ENCODE measurements at regions not wholly inside any gene's neighbourhood (a gene's known extent, or its start where the extent isn't known, plus 50 kb on each side); places are given as distances from the start of the nearest gene placed in this dataset.

DNA sequence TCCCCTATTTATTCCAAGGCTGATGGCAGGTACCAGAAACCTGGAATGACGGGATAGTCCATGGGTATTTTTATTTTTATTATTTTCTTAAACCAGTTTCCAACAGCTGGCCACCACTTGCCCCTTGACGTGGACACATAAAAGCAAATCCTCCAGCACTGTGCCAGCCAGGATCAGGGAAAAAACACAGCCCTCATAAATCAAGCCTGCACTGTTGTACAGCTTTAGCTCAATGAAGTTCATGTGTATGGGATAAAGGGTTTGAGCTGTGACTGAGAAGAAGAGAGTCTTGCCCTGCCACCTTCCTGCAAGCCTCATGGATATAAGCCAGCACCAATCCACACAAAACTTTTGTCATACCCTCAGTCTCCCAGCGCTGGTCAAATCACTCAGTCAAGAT is 303.8 kb upstream of the SPAG17 start:
- TF ChIP-seq, protein P1, sequence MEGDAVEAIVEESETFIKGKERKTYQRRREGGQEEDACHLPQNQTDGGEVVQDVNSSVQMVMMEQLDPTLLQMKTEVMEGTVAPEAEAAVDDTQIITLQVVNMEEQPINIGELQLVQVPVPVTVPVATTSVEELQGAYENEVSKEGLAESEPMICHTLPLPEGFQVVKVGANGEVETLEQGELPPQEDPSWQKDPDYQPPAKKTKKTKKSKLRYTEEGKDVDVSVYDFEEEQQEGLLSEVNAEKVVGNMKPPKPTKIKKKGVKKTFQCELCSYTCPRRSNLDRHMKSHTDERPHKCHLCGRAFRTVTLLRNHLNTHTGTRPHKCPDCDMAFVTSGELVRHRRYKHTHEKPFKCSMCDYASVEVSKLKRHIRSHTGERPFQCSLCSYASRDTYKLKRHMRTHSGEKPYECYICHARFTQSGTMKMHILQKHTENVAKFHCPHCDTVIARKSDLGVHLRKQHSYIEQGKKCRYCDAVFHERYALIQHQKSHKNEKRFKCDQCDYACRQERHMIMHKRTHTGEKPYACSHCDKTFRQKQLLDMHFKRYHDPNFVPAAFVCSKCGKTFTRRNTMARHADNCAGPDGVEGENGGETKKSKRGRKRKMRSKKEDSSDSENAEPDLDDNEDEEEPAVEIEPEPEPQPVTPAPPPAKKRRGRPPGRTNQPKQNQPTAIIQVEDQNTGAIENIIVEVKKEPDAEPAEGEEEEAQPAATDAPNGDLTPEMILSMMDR (IDR thresholded peaks at IDR 0.05; ENCODE audit: low read depth, low read length) = no peak
- TF ChIP-seq MAX (IDR thresholded peaks at IDR 0.05; ENCODE audit: low read depth, low read length) = no peak
- TF ChIP-seq MYC (IDR thresholded peaks at IDR 0.05; ENCODE audit: low read depth, low read length) = no peak
- TF ChIP-seq POLR2A (IDR thresholded peaks at IDR 0.05; ENCODE audit: extremely low read depth, insufficient read length) = no peak
- no peak for DNase-seq (ENCODE audit: low read depth)
- H3K4me3 ChIP-seq (ENCODE audit: low read depth, low read length) = no peak overlapping the region

- no peak overlapping the region for H3K4me3 ChIP-seq (ENCODE audit: low read depth, low read length)
- TF ChIP-seq MAX (IDR thresholded peaks at IDR 0.05; ENCODE audit: low read depth, low read length) (no peak), MYC (IDR thresholded peaks at IDR 0.05; ENCODE audit: low read depth, low read length) (no peak), POLR2A (IDR thresholded peaks at IDR 0.05; ENCODE audit: extremely low read depth, insufficient read length) (no peak)
- TF ChIP-seq, protein P1 (IDR thresholded peaks at IDR 0.05; ENCODE audit: low read depth, low read length) = no peak
- DNase-seq (ENCODE audit: low read depth) = no peak
Measured at GRCh38 chr1:118487932-118488331, 302.9 kb upstream of the SPAG17 start.

- no peak overlapping the region for H3K4me3 ChIP-seq (ENCODE audit: low read depth, low read length)
- no peak for DNase-seq (ENCODE audit: low read depth)
- TF ChIP-seq, protein P1 (IDR thresholded peaks at IDR 0.05; ENCODE audit: low read depth, low read length) = no peak
- TF ChIP-seq MAX (IDR thresholded peaks at IDR 0.05; ENCODE audit: low read depth, low read length) (no peak), MYC (IDR thresholded peaks at IDR 0.05; ENCODE audit: low read depth, low read length) (no peak), POLR2A (IDR thresholded peaks at IDR 0.05; ENCODE audit: extremely low read depth, insufficient read length) (no peak)
Measured at GRCh38 chr1:118487091-118487490, 302.1 kb upstream of the SPAG17 start.

- H3K4me3 ChIP-seq (ENCODE audit: low read depth, low read length) = no peak overlapping the region
- no peak for TF ChIP-seq POLR2A (IDR thresholded peaks at IDR 0.05; ENCODE audit: extremely low read depth, insufficient read length)
- TF ChIP-seq MYC (IDR thresholded peaks at IDR 0.05; ENCODE audit: low read depth, low read length) = no peak
- no peak for TF ChIP-seq MAX (IDR thresholded peaks at IDR 0.05; ENCODE audit: low read depth, low read length)
- TF ChIP-seq, protein P1 (IDR thresholded peaks at IDR 0.05; ENCODE audit: low read depth, low read length) = no peak
- DNase-seq (ENCODE audit: low read depth) = no peak
Measured at GRCh38 chr1:118486199-118486598, 301.2 kb upstream of the SPAG17 start.

DNA sequence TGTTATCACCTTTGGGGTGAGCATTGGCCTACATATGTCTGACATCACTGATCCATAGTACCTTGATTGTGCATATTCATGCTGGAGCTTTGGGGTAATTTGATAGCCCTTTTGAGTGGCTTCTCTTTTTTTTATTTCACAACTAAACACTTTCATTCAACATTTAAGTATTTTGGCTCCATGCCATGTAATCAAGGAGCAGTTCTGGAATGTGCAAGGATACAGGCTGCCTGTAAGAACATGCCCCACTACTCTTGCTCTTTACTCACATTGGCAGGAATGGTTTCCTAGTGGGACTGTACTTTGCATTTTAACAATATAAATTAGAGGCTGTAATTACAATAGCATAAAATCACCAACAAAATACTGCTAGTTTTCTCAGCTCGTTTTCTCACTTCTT is 300.7 kb upstream of the SPAG17 start:
- H3K4me3 ChIP-seq (ENCODE audit: low read depth, low read length) = no peak overlapping the region
- TF ChIP-seq POLR2A (IDR thresholded peaks at IDR 0.05; ENCODE audit: extremely low read depth, insufficient read length) (no peak), MAX (IDR thresholded peaks at IDR 0.05; ENCODE audit: low read depth, low read length) (no peak), MYC (IDR thresholded peaks at IDR 0.05; ENCODE audit: low read depth, low read length) (no peak)
- TF ChIP-seq, protein P1 (IDR thresholded peaks at IDR 0.05; ENCODE audit: low read depth, low read length) = no peak
- DNase-seq (ENCODE audit: low read depth) = no peak

DNA sequence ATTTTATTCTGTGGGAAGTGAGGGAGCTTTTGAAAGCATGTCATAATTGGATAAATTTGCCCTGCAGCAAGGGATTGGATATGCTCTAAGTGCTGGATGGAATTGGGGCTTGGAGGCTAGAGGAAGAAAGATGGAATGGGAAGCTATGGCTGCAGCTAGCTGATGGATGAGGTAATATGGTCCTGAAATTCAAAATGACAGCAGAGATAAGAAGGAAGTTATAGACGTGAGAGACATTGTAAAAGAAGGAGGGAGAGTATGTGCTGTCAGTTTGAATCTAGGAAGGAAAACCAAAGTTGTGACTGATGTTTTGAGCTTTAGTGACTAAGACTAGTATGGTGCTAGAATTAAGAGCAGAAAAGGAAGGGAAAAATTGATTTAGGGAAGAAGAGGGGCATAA is 299.9 kb upstream of the SPAG17 start:
- no peak for TF ChIP-seq MYC (IDR thresholded peaks at IDR 0.05; ENCODE audit: low read depth, low read length)
- no peak overlapping the region for H3K4me3 ChIP-seq (ENCODE audit: low read depth, low read length)
- DNase-seq (ENCODE audit: low read depth) = no peak
